GM19043 (cell line): ENCODE measurements at regions not wholly inside any gene's neighbourhood (a gene's known extent, or its start where the extent isn't known, plus 50 kb on each side); places are given as distances from the start of the nearest gene placed in this dataset.
"Not testable (repeated sequence)": the region's sequence is repeated elsewhere in the genome, so short reads cannot be mapped to it uniquely, and the experiment has no call there.

ENCODE experiments used
- ATAC-seq: cut with Tn5 transposase; IDR thresholded peaks from one replicate; pipeline ENCODE4 v1.9.1; 2021; ENCODE audit warnings: low read depth; ENCODE audit not compliant: unreplicated experiment

- no peak for ATAC-seq
These were observed 378.9 kb upstream of the CITED2 start for GRCh38 chr6:139753198-139753861.

- ATAC-seq, result no peak
These were observed 377.6 kb upstream of the CITED2 start for GRCh38 chr6:139752086-139752485.

DNA sequence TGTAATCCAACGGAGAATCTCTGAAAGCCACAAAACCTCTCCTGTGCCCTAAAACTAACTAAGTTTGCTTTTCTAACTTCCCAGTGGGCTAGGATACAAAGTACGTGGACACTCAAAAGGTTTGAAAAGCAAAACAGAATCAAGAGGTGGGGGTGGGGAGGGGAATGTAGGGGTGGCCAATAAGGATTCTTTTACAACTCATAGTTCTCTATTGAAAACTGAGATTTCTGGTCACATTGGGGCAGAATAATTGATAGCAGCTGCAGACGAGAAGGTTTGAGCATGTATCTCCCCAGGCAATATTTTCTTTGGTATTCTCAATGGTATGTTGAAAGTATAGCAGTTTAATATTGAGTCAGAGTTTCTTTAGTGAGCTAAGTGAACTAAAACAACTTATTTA, 376.7 kb upstream of the CITED2 start:
- ATAC-seq, result no peak

DNA sequence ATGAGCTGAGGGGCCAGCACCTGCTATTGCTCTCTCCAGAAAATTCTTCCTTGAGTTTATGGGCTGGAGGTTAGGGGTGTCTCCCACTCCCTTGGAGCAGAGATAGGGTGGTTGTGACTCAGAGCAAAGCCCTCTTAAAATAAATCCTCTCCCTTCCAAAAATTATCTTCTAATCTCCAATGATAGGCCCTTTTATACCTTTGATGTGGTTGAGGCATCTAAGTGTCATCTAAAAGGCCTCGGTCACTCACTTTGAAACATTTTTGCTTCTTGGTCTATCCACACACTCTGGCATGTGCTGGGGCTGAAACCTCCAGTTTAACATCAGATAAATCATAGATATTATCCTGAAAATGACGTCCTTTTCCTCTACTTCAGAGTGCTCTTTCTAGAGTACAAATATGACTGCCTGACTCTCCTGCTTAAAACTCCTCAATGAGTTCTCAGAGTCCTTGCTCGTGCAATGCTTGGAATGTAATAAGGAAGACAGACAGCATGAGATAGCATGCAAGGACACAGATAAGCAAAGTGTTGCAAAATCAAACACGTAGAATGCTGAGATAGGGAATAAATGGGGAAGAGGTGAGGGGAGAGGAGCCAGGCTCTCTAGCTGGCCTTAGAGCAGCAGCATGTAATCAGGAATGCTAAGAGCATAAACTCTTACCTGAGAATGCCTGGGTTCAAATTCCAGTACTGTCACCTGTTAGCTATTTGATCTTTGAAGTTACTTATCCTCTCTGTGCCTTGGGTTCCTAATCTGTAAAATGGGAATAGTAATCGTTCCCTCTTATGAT, 374.1 kb upstream of the CITED2 start:
- ATAC-seq, result no peak

DNA sequence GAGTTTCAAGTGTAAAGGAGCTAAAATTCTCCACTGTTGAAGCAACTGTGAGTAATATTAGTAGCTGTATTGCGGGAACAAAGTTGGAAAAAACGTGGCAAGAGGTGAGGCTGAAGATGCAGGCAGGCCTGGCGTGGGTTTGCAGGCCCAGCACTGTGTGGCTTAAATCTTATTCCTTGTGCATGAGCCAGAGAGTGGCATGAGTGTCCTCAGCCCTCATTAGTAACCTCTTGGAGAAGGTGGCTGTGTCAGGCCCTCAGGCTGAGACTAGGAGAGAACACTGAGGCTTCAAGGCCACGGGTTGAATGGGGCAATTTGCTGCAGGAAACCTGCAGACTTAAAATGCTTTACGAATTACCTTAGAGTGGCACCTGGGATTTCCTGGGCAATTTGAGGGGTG, 372.7 kb upstream of the CITED2 start:
- ATAC-seq, result no peak

- no peak for ATAC-seq
These were observed 370.4 kb upstream of the CITED2 start for GRCh38 chr6:139744891-139745290.

DNA sequence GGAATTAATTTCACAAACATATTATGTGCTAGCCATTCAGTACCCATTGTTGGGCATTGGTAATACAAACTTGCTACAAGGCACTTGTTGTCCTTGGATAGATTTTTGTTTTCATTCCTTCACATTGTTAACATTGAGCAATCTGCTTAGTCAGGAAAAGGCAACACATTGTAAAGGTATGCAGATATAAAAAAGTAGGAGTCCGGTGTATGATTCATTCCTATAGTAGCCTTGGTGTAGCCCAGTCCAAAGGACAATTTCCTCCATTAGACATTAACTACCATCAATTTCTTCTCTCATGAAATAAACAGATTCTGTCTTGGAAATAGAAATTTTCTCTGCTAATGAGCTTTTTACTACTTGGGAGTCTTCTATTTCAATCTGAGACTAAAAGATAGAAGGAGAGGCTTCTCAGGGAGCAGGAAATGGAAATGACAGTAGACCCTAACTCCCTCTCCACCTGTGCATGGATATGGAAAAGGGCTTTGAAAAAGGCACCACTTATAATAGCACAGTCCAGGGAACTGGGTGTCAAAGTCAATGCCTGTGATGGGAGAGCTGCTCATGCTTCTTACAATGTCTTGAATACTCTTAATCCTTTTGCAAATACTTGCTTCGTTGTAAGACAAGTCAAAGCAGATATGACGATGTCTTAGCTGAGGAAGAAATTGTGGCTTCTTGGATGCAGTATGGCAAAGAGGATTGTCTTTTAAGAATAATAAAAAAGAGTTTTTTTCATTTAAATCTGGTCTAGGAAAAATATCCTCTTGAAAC, 369.4 kb upstream of the CITED2 start:
- no peak for ATAC-seq

DNA sequence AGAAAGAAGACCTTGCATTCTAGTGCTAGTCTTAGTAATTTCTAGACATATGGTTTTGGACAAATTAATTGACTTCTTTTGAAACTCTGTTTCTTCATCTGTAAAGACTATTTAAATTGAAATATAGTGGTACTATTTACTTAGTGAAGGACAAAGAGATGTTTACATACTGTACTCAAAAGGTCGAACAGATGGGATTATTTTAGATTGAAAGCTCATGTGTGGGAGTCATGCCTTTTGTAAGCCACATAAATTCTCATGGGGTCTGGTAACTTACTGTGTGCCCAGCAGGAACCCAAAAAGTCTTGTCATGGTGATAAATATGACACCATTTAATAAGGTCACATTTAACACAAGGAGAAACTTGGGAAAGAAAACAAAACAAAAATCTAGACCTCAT, 368.2 kb upstream of the CITED2 start:
- ATAC-seq, result no peak

- ATAC-seq, result no peak
These were observed 364.5 kb upstream of the CITED2 start for GRCh38 chr6:139738801-139739455.

DNA sequence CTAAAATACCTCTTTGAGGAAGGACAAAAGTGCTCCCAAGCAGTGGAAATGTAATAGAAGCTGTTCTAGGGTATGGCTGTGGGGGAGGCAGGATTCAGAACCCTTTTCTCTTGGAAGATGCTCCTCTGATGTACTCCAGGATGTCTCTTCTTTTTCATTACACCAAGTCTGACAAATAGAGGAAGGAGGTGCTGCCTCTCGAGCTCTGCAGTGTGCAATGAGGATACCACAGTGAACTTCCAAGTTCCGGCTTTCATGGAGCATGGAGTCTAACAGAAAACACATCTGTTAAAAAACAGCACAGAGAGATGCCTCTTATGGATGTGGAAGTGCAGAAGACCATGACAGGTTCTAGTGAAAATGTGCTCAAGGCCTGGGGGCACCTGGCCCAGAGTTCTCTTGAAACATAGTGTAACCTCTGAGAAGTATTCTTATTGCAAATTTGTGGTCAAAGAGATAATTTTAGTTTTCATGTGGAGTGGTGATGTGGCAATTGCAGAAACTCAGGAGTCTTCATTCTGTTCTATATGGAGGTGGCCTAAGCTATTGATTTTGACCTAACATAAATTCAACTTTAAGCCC, 362.0 kb upstream of the CITED2 start:
- peak; percentile 71 for ATAC-seq

GRCh38 chr6:139732451-139732850, 358.0 kb upstream of the CITED2 start:
- no peak for ATAC-seq

DNA sequence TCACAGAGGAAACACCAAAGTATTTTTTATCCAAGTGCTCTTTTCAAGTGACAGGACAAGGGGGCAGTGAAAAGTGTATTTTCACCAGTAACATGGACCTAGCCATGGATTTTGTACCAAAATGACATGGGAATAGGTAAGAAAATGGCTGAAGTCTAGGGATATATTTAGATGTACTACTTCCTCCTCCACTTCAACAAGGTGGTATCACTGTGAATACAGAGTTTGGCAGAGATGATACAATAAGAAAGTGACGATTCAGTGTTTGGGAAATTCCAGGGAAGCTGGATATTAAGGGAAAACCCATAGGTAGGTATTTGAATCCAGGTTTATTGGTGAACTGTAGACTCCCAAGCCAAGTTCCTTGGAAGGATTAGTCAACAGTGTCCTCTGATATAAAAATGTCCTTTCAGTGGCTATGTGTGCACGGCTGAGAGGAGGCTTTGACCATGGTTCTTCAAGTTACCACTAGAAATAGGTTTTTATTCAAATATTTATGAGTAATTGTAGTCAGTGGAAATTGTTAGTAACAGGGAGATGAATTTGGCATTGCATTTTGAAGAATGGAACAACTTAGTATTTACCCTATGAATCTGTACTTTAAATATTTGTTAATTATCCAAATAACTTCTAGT, 356.0 kb upstream of the CITED2 start:
- ATAC-seq, result no peak

- no peak for ATAC-seq
These were observed 354.5 kb upstream of the CITED2 start for GRCh38 chr6:139728876-139729427.

DNA sequence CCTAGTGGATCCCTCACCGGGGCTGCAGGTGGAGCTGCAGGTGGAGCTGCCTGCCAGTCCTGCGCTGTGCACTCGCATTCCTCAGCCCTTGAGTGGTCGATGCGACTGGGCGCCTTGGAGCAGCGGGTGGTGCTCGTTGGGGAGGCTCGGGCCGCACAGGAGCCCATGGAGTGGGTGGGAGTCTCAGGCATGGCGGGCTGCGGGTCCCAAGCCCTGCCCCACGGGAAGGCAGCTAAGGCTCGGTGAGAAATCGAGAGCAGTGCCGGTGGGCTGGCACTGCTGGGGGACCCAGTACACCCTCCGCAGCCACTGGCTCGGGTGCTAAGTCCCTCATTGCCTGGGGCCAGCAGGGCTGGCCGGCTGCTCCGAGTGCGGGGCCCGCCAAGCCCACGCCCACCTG, 351.8 kb upstream of the CITED2 start:
- not testable (repeated sequence) for ATAC-seq

- ATAC-seq, result no peak
These were observed 348.1 kb upstream of the CITED2 start for GRCh38 chr6:139722530-139722929.

DNA sequence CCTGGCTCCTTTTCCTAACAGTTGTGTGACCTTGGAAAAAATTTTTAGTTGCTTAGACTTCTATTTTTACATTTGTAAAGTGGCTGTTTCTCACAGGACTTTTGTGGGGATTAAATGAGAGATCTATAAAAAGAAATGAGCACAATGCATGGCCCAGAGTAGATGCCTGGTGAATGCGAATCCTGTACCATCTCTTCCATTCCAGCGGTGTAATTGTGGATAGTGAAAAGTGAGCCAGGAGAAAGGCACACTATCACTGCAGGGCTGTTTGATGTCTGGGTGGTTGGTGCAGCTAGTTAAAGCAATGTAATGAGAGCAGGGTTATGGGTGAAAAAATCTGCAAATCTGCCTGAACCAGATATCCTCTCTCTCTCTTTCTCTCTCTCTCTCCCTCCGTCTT, 347.5 kb upstream of the CITED2 start:
- no peak for ATAC-seq

- no peak for ATAC-seq
These were observed 339.6 kb upstream of the CITED2 start for GRCh38 chr6:139713900-139714506.

GRCh38 chr6:139713424-139713823, 339.0 kb upstream of the CITED2 start:
- no peak for ATAC-seq

DNA sequence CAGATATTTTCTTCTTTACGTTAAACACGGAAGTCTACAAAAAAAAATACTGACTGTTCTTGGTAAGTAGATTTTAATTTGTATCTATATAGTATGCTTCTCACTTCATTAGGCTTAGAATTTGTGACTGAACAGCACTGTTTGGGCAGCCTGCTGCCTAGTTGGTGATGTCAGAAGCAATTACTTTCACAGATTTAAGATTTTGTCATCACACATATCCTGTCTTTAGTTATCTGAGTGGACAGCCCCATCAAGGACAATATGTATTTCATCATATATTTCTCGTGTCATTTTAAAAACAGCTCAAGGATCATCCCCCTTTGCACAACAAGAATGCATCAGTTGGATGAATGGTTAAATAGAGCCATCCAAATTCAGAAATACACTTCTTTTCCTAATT, 338.4 kb upstream of the CITED2 start:
- no peak for ATAC-seq
